H1 (cell line): ENCODE measurements at regions not wholly inside any gene's neighbourhood (a gene's known extent, or its start where the extent isn't known, plus 50 kb on each side); places are given as distances from the start of the nearest gene placed in this dataset.

Experiments
- CTCF ChIA-PET: fragments of 300-600 bp; sonication (Branson Sonifier 250); formaldehyde crosslinking; loops from one replicate; lab custom pipeline; 2021; ENCODE audit not compliant: partially characterized antibody; lab: Charles Lee
- POLR2A ChIA-PET: fragments of 300-600 bp; sonication (Branson Sonifier 250); formaldehyde crosslinking; loops from one replicate; lab custom pipeline; 2021; ENCODE audit warnings: inconsistent platforms; ENCODE audit not compliant: partially characterized antibody; lab: Charles Lee
- DNase-seq, 2 experiments: peaks; one replicate each; pipeline versions ENCODE4 v3.0.0 to v3.0.0-alpha.2; 2010 to 2022; ENCODE audit warnings: low spot score in 2 of 2, low read depth in 1 of 2, mixed read lengths in 1 of 2
- FAIRE-seq: peaks from 2 replicates; lab custom pipeline; 2011; peaks lifted over from hg19 to GRCh38; lab: Jason Lieb, UNC
- H2AFZ ChIP-seq: 2 replicates; pipeline ENCODE4 v1.8.1; 2012; ENCODE audit warnings: low read length, inconsistent platforms
- H2AK5ac ChIP-seq: 2 replicates; pipeline ENCODE4 v1.6.1; 2013; ENCODE audit warnings: low read depth, low read length
- H2BK120ac ChIP-seq: replicated peaks from 2 replicates; pipeline ENCODE3; 2013; ENCODE audit warnings: low read depth, low read length, inconsistent platforms
- H2BK12ac ChIP-seq: 2 replicates; pipeline ENCODE4 v1.6.1; 2013; ENCODE audit warnings: low read depth, low read length
- H2BK15ac ChIP-seq: 2 replicates; pipeline ENCODE4 v1.6.1; 2013; ENCODE audit warnings: low read length
- H2BK20ac ChIP-seq: 2 replicates; pipeline ENCODE4 v1.6.1; 2013; ENCODE audit warnings: low read length
- H2BK5ac ChIP-seq: 2 replicates; pipeline ENCODE4 v1.6.1; 2013; ENCODE audit warnings: low read depth, low read length
- H3K14ac ChIP-seq: 2 replicates; pipeline ENCODE4 v1.6.1; 2013; ENCODE audit warnings: inconsistent platforms; ENCODE audit not compliant: insufficient read length
- H3K18ac ChIP-seq: 2 replicates; pipeline ENCODE4 v1.6.1; 2013; ENCODE audit warnings: low read length; ENCODE audit errors: extremely low read depth
- H3K23ac ChIP-seq: 2 replicates; pipeline ENCODE4 v1.6.1; 2013; ENCODE audit warnings: inconsistent platforms; ENCODE audit not compliant: insufficient read length
- H3K23me2 ChIP-seq: 2 replicates; pipeline ENCODE4 v1.6.1; 2013; ENCODE audit warnings: low read depth, low read length
- H3K27ac ChIP-seq: 2 replicates; pipeline ENCODE4 v1.6.1; 2011; ENCODE audit warnings: low read depth, low read length, inconsistent platforms
- H3K27me3 ChIP-seq, 4 experiments: replicated peaks in 1 of 4; 1 replicate in 1 of 4; 2 replicates in 3 of 4; pipeline versions ENCODE4 v1.6.1 to v1.8.1; 2011 to 2013; ENCODE audit warnings: low read length in 3 of 4, mild to moderate bottlenecking in 3 of 4, inconsistent platforms in 2 of 4, mixed read lengths in 2 of 4, moderate library complexity in 1 of 4; ENCODE audit not compliant: control insufficient read depth in 3 of 4, insufficient read depth in 3 of 4; ENCODE audit errors: extremely low read depth in 1 of 4
- H3K36me3 ChIP-seq, 4 experiments: 2 replicates each; pipeline versions ENCODE4 v1.6.1 to v1.8.1; 2011 to 2013; ENCODE audit warnings: mild to moderate bottlenecking in 4 of 4, low read length in 3 of 4, moderate library complexity in 2 of 4, control low read depth in 1 of 4, inconsistent platforms in 1 of 4; ENCODE audit not compliant: insufficient read depth in 4 of 4, control insufficient read depth in 2 of 4
- H3K4ac ChIP-seq: replicated peaks from 2 replicates; pipeline ENCODE3; 2013; ENCODE audit warnings: low read length, low read depth, mixed read lengths, inconsistent platforms; ENCODE audit not compliant: insufficient read length
- H3K4me1 ChIP-seq, 4 experiments: replicated peaks in 1 of 4; 1 replicate in 1 of 4; 2 replicates in 3 of 4; pipeline versions ENCODE4 v1.6.1 to v1.8.1; 2011 to 2013; ENCODE audit warnings: low read length in 3 of 4, inconsistent platforms in 2 of 4, mixed read lengths in 1 of 4; ENCODE audit not compliant: insufficient read depth in 4 of 4, control insufficient read depth in 3 of 4
- H3K4me2 ChIP-seq, 2 experiments: 2 replicates each; pipeline versions ENCODE4 v1.6.1 to v1.8.1; 2011 to 2013; ENCODE audit warnings: low read depth in 2 of 2, low read length in 2 of 2, control low read depth in 1 of 2, inconsistent platforms in 1 of 2, mild to moderate bottlenecking in 1 of 2; ENCODE audit not compliant: insufficient read depth in 1 of 2
- H3K4me3 ChIP-seq, 4 experiments: fragments of 200-600, 300-600 bp in 1 of 4; sonication (generic), shearing (Covaris generic), sonication (Bioruptor Twin) in 1 of 4; 2 replicates each; pipeline versions ENCODE4 v1.5.1 to v1.8.1; 2011 to 2016; ENCODE audit warnings: low read length in 4 of 4, low read depth in 3 of 4, control low read depth in 2 of 4, inconsistent platforms in 2 of 4, mild to moderate bottlenecking in 2 of 4, mixed read lengths in 1 of 4, moderate library complexity in 1 of 4; ENCODE audit not compliant: insufficient read depth in 2 of 4; ENCODE audit errors: extremely low read depth in 1 of 4
- H3K56ac ChIP-seq: replicated peaks from 2 replicates; pipeline ENCODE3; 2013; ENCODE audit warnings: low read depth, mild to moderate bottlenecking, mixed read lengths, low read length, inconsistent platforms; ENCODE audit not compliant: insufficient read length
- H3K79me1 ChIP-seq: 2 replicates; pipeline ENCODE4 v1.6.1; 2013; ENCODE audit warnings: low read depth, low read length, control low read depth
- H3K79me2 ChIP-seq, 2 experiments: 2 replicates each; pipeline versions ENCODE4 v1.6.1 to v1.8.1; 2012 to 2013; ENCODE audit warnings: low read length in 2 of 2, mild to moderate bottlenecking in 2 of 2, inconsistent platforms in 1 of 2; ENCODE audit not compliant: insufficient read depth in 2 of 2, control insufficient read depth in 1 of 2
- H3K9ac ChIP-seq, 4 experiments: replicated peaks in 1 of 4; 1 replicate in 1 of 4; 2 replicates in 3 of 4; pipeline versions ENCODE4 v1.6.1 to v1.8.1; 2011 to 2013; ENCODE audit warnings: low read depth in 3 of 4, low read length in 3 of 4, control low read depth in 2 of 4, mild to moderate bottlenecking in 2 of 4, moderate library complexity in 2 of 4, inconsistent platforms in 1 of 4; ENCODE audit errors: extremely low read depth in 1 of 4
- H3K9me3 ChIP-seq, 2 experiments: 2 replicates each; pipeline versions ENCODE4 v1.6.1 to v1.8.1; 2012 to 2013; ENCODE audit warnings: mild to moderate bottlenecking in 2 of 2, moderate library complexity in 2 of 2, control low read depth in 1 of 2, inconsistent platforms in 1 of 2, low read depth in 1 of 2, low read length in 1 of 2, mixed read lengths in 1 of 2; ENCODE audit not compliant: insufficient read depth in 2 of 2
- H4K20me1 ChIP-seq, 2 experiments: replicated peaks in 1 of 2; 2 replicates each; pipeline versions ENCODE3 to v1.8.1; 2011 to 2013; ENCODE audit warnings: inconsistent platforms in 2 of 2, low read length in 2 of 2, mild to moderate bottlenecking in 1 of 2; ENCODE audit not compliant: insufficient read depth in 2 of 2, control insufficient read depth in 1 of 2
- H4K5ac ChIP-seq: 2 replicates; pipeline ENCODE4 v1.6.1; 2013; ENCODE audit warnings: low read length, low read depth, mixed read lengths, inconsistent platforms; ENCODE audit not compliant: insufficient read length
- H4K8ac ChIP-seq: 2 replicates; pipeline ENCODE4 v1.8.0; 2013; ENCODE audit warnings: mild to moderate bottlenecking, moderate library complexity, low read length, inconsistent platforms; ENCODE audit not compliant: insufficient read depth; ENCODE audit errors: extremely low read depth
- H4K91ac ChIP-seq: replicated peaks from 2 replicates; pipeline ENCODE3; 2013; ENCODE audit warnings: low read length, mixed read lengths, inconsistent platforms; ENCODE audit not compliant: insufficient read length
- ATF3 ChIP-seq: IDR thresholded peaks from 2 replicates; pipeline ENCODE4 v1.6.1; 2011; ENCODE audit warnings: low read depth, mild to moderate bottlenecking, low read length; ENCODE audit not compliant: insufficient read depth
- BACH1 ChIP-seq: IDR thresholded peaks from 2 replicates; pipeline ENCODE4 v1.6.1; 2012; ENCODE audit warnings: low read length, improper control_type of control experiment
- BRCA1 ChIP-seq: IDR thresholded peaks from 2 replicates; pipeline ENCODE4 v1.6.1; 2012; ENCODE audit warnings: low read depth, low read length, improper control_type of control experiment
- CBX8 ChIP-seq: fragments of 300-800, 300-1000 bp; sonication (generic); IDR thresholded peaks from 2 replicates; pipeline ENCODE4 v1.7.1; 2016; ENCODE audit warnings: low read depth, low read length, borderline replicate concordance
- EP300 ChIP-seq, 2 experiments: IDR thresholded peaks; 1 replicate in 1 of 2; 2 replicates in 1 of 2; pipeline ENCODE4 v1.6.1; 2011 to 2012; ENCODE audit warnings: low read depth in 2 of 2, low read length in 2 of 2, mild to moderate bottlenecking in 2 of 2, borderline replicate concordance in 1 of 2, inconsistent platforms in 1 of 2, moderate library complexity in 1 of 2
- HDAC2 ChIP-seq, 2 experiments: fragments of 300-600 bp in 1 of 2; sonication (generic) in 1 of 2; IDR thresholded peaks; 2 replicates each; pipeline ENCODE4 v1.6.1; 2011 to 2012; ENCODE audit warnings: low read depth in 2 of 2, low read length in 2 of 2, mild to moderate bottlenecking in 2 of 2, moderate library complexity in 2 of 2, borderline replicate concordance in 1 of 2, inconsistent platforms in 1 of 2
- HDAC6 ChIP-seq: IDR thresholded peaks from one replicate; pipeline ENCODE4 v1.7.1; 2012; ENCODE audit warnings: low read depth, mild to moderate bottlenecking, inconsistent platforms, low read length, moderate library complexity
- NANOG ChIP-seq: IDR thresholded peaks from 2 replicates; pipeline ENCODE4 v1.6.1; 2011; ENCODE audit warnings: low read length, low read depth, mild to moderate bottlenecking, inconsistent platforms; ENCODE audit not compliant: insufficient read depth, poor library complexity, severe bottlenecking
- POU5F1 ChIP-seq: IDR thresholded peaks from 2 replicates; pipeline ENCODE4 v1.6.1; 2011; ENCODE audit warnings: low read depth, mild to moderate bottlenecking, low read length, moderate library complexity
- SIN3A ChIP-seq, 2 experiments: IDR thresholded peaks in 1 of 2; conservative IDR thresholded peaks in 1 of 2; 2 replicates each; pipeline ENCODE4 v1.6.1; 2011 to 2012; ENCODE audit warnings: low read length in 2 of 2, improper control_type of control experiment in 1 of 2, low read depth in 1 of 2, mild to moderate bottlenecking in 1 of 2
- SP2 ChIP-seq: IDR thresholded peaks from 2 replicates; pipeline ENCODE4 v1.6.1; 2012; ENCODE audit warnings: mild to moderate bottlenecking, low read length, inconsistent platforms
- SP4 ChIP-seq: IDR thresholded peaks from 2 replicates; pipeline ENCODE4 v1.6.1; 2012; ENCODE audit warnings: low read length, inconsistent platforms
- ZNF274 ChIP-seq: IDR thresholded peaks from 2 replicates; pipeline ENCODE4 v1.7.0; 2012; ENCODE audit warnings: low read length, borderline replicate concordance; ENCODE audit errors: extremely low read depth
- WGBS, 2 experiments: shearing (Covaris generic) in 1 of 2; methylation state at CpG; one replicate each; pipeline versions ENCODE4 v1.1.6 to v1.1.7; 2013 to 2015; ENCODE audit warnings: low lambda C conversion rate in 2 of 2, mixed read lengths in 2 of 2, inconsistent platforms in 1 of 2, low coverage in 1 of 2, missing lambda C conversion rate in 1 of 2; ENCODE audit not compliant: insufficient replicate concordance in 2 of 2, insufficient coverage in 1 of 2, insufficient read length in 1 of 2; ENCODE audit errors: extremely low coverage in 1 of 2, missing lambda C conversion rate in 1 of 2; 5-methylcytosine and 5-hydroxymethylcytosine counted together

GRCh38 chr4:116374815-116375214, 710.6 kb downstream of the TRAM1L1 start:
- 92% methylated on average over 3 of the region's 3 CpGs; no CpG with 5 or more reads in 1 of the 2 experiments for WGBS, 2 experiments
- DNase-seq (no peak), FAIRE-seq (no peak)
- Histone ChIP-seq H3K4me1 (no peaks in the 10 kb centered on the region), H2BK20ac (no peak overlapping the region), H3K4ac (no peak overlapping the region), H3K9me3 (no peaks in the 10 kb centered on the region), H4K5ac (no peak overlapping the region), H2BK15ac (no peak overlapping the region), H2AFZ (no peak overlapping the region), H3K56ac (no peak overlapping the region), H2BK120ac (no peak overlapping the region), H2BK12ac (no peak overlapping the region), H3K23ac (no peak overlapping the region), H3K36me3 (no peaks in the 10 kb centered on the region), H3K14ac (no peak overlapping the region), H4K20me1 (no peaks in the 10 kb centered on the region), H3K4me2 (no peak overlapping the region), H3K79me1 (no peaks in the 10 kb centered on the region), H3K23me2 (no peaks in the 10 kb centered on the region; the same call in 1 of the 2 replicates), H3K4me3 (no peak overlapping the region), H3K27me3 (no peaks in the 10 kb centered on the region), H2BK5ac (no peak overlapping the region), H2AK5ac (no peak overlapping the region), H4K8ac (no peak overlapping the region), H3K9ac (no peak overlapping the region), H4K91ac (no peak overlapping the region), H3K18ac (no peak overlapping the region), H3K27ac (no peak overlapping the region), H3K79me2 (no peaks in the 10 kb centered on the region)
- TF ChIP-seq SP4, result no peak
- TF ChIP-seq EP300 (IDR thresholded peaks at IDR 0.05; ENCODE audit: borderline replicate concordance in 1 of 2, low read depth in 2 of 2, low read length in 2 of 2), result no peak
- TF ChIP-seq ZNF274, result no peak
- no peak for TF ChIP-seq ATF3
- no peak for TF ChIP-seq HDAC6
- TF ChIP-seq HDAC2 (IDR thresholded peaks at IDR 0.05; ENCODE audit: borderline replicate concordance in 1 of 2, low read depth in 2 of 2, low read length in 2 of 2), result no peak
- no peak for TF ChIP-seq SIN3A (conservative IDR thresholded peaks at IDR 0.05 in 1 of 2, IDR thresholded peaks at IDR 0.05 in 1 of 2; ENCODE audit: low read depth in 1 of 2, low read length in 2 of 2)
- no peak for TF ChIP-seq SP2
- no peak for TF ChIP-seq NANOG
- TF ChIP-seq BRCA1, result no peak
- TF ChIP-seq POU5F1, result no peak
- TF ChIP-seq CBX8, result no peak
- no peak for TF ChIP-seq BACH1
- ChIA-PET CTCF (interaction anchor here (3.7 kb wide), 1 partner anchor 16 kb away, joined by 15 read pairs; no protein-coding TSS in a partner anchor), POLR2A (no interaction called here)
